ENCODE measurements at regions not wholly inside any gene's neighbourhood (a gene's known extent, or its start where the extent isn't known, plus 50 kb on each side); places are given as distances from the start of the nearest gene placed in this dataset.
"Not testable (repeated sequence)": the region's sequence is repeated elsewhere in the genome, so short reads cannot be mapped to it uniquely, and the experiment has no call there.

GRCh38 chr13:87570669-87571068 is 100.5 kb upstream of the SLITRK5 start:
- H3K4me1 ChIP-seq, result no peaks in the 10 kb centered on the region
- no peaks in the 10 kb centered on the region for H3K9me3 ChIP-seq
- no peaks in the 10 kb centered on the region for H3K27me3 ChIP-seq
- H3K27ac ChIP-seq, result no peak overlapping the region
- no peak overlapping the region for H3K4me3 ChIP-seq
- no peak for DNase-seq
- WGBS, 2 donors (ENCODE audit: low coverage in 1 of 2), result 50 to 60% methylated on average over 2 of the region's 2 CpGs
- intact Hi-C loops (cut with DNase I; ENCODE audit: low total_unique reads) (no loop called here), in situ Hi-C loops (cut with MboI; ENCODE audit: low pct_ligation_motif_present in 1 of 4, low pct_unique_long_range_greater_than_20kb in 1 of 4, low sequenced_read_pairs in 3 of 4) (no loop called here)
- H3K36me3 ChIP-seq, result no peaks in the 10 kb centered on the region
- TF ChIP-seq EP300 (IDR thresholded peaks at IDR 0.05; ENCODE audit: low read depth) (no peak), POLR2AphosphoS5 (IDR thresholded peaks at IDR 0.05) (no peak), CTCF (IDR thresholded peaks at IDR 0.05) (no peak), POLR2A (IDR thresholded peaks at IDR 0.05) (no peak)

- intact Hi-C loops (cut with DNase I; ENCODE audit: low total_unique reads) (no loop called here), in situ Hi-C loops (cut with MboI; ENCODE audit: low pct_ligation_motif_present in 1 of 4, low pct_unique_long_range_greater_than_20kb in 1 of 4, low sequenced_read_pairs in 3 of 4) (no loop called here)
- Histone ChIP-seq H3K4me3 (no peak overlapping the region), H3K27ac (no peak overlapping the region), H3K4me1 (no peaks in the 10 kb centered on the region), H3K27me3 (no peaks in the 10 kb centered on the region), H3K9me3 (no peaks in the 10 kb centered on the region), H3K36me3 (no peaks in the 10 kb centered on the region)
- DNase-seq, result no peak
- TF ChIP-seq POLR2A (IDR thresholded peaks at IDR 0.05), result no peak
- no peak for TF ChIP-seq POLR2AphosphoS5 (IDR thresholded peaks at IDR 0.05)
- no peak for TF ChIP-seq CTCF (IDR thresholded peaks at IDR 0.05)
- no peak for TF ChIP-seq EP300 (IDR thresholded peaks at IDR 0.05; ENCODE audit: low read depth)
Observed at GRCh38 chr13:87582399-87582798, 88.8 kb upstream of the SLITRK5 start.

- Histone ChIP-seq H3K9me3 (no peaks in the 10 kb centered on the region), H3K4me3 (no peak overlapping the region), H3K4me1 (no peaks in the 10 kb centered on the region), H3K27ac (no peak overlapping the region), H3K36me3 (no peaks in the 10 kb centered on the region), H3K27me3 (no peaks in the 10 kb centered on the region)
- in situ Hi-C loops (cut with MboI; ENCODE audit: low pct_ligation_motif_present in 1 of 4, low pct_unique_long_range_greater_than_20kb in 1 of 4, low sequenced_read_pairs in 3 of 4) (no loop called here), intact Hi-C loops (cut with DNase I; ENCODE audit: low total_unique reads) (no loop called here)
- TF ChIP-seq POLR2A (IDR thresholded peaks at IDR 0.05), result no peak
- TF ChIP-seq CTCF (IDR thresholded peaks at IDR 0.05), result no peak
- no peak for TF ChIP-seq POLR2AphosphoS5 (IDR thresholded peaks at IDR 0.05)
- TF ChIP-seq EP300 (IDR thresholded peaks at IDR 0.05; ENCODE audit: low read depth), result no peak
- 89 to 97% methylated on average over 1 of the region's 1 CpG for WGBS, 2 donors (ENCODE audit: low coverage in 1 of 2)
- DNase-seq, result no peak
Observed at GRCh38 chr13:87590518-87590917, 80.7 kb upstream of the SLITRK5 start.

- H3K9me3 ChIP-seq; H3K27ac ChIP-seq; DNase-seq; intact Hi-C loops (cut with DNase I; ENCODE audit: low total_unique reads); H3K4me3 ChIP-seq; in situ Hi-C loops (cut with MboI; ENCODE audit: low pct_ligation_motif_present in 1 of 4, low pct_unique_long_range_greater_than_20kb in 1 of 4, low sequenced_read_pairs in 3 of 4); H3K36me3 ChIP-seq; H3K4me1 ChIP-seq; H3K27me3 ChIP-seq: not testable (repeated sequence)
- WGBS, 2 donors (ENCODE audit: low coverage in 1 of 2), result 53 to 65% methylated on average over 2 of the region's 2 CpGs
Observed at GRCh38 chr13:87604437-87604836, 66.7 kb upstream of the SLITRK5 start.

GRCh38 chr13:87607266-87607665 is 63.9 kb upstream of the SLITRK5 start:
- intact Hi-C loops (cut with DNase I; ENCODE audit: low total_unique reads) (no loop called here), in situ Hi-C loops (cut with MboI; ENCODE audit: low pct_ligation_motif_present in 1 of 4, low pct_unique_long_range_greater_than_20kb in 1 of 4, low sequenced_read_pairs in 3 of 4) (no loop called here)
- no peak for DNase-seq
- Histone ChIP-seq H3K4me1 (no peaks in the 10 kb centered on the region), H3K9me3 (no peaks in the 10 kb centered on the region), H3K4me3 (no peak overlapping the region), H3K27me3 (no peaks in the 10 kb centered on the region), H3K27ac (no peak overlapping the region), H3K36me3 (no peaks in the 10 kb centered on the region)
- 55 to 58% methylated on average over 2 of the region's 2 CpGs for WGBS, 2 donors (ENCODE audit: low coverage in 1 of 2)
- TF ChIP-seq POLR2A (IDR thresholded peaks at IDR 0.05) (no peak), POLR2AphosphoS5 (IDR thresholded peaks at IDR 0.05) (no peak), EP300 (IDR thresholded peaks at IDR 0.05; ENCODE audit: low read depth) (no peak), CTCF (IDR thresholded peaks at IDR 0.05) (no peak)

Data from transverse colon (tissue), 4 donors.